ENCODE measurements at regions not wholly inside any gene's neighbourhood (a gene's known extent, or its start where the extent isn't known, plus 50 kb on each side); places are given as distances from the start of the nearest gene placed in this dataset.
"Not testable (repeated sequence)": the region's sequence is repeated elsewhere in the genome, so short reads cannot be mapped to it uniquely, and the experiment has no call there.

DNA sequence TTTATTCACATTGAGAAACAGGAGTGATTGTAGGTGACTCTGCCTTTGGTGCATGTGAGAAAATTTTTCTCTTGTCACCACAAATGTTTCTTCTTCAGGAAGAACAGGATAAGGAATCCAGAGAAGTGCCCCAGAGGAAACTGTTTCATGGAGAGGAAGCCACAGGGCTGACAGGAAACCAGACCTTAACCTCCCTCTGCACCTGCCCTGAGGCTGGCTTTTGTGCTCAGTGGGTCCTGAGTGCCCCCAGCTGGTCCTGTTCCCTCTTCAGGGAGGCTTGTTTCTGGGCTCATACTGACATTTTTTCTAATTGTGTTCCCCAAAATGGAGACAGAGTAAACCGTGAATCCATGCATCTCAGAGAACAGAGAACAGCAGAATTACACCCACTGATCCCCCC is 546.3 kb downstream of the GOLGA6L6 start:
- not testable (repeated sequence) for H3K79me1 ChIP-seq (ENCODE audit: low read length); H2AK5ac ChIP-seq (ENCODE audit: low read length); H2BK5ac ChIP-seq (ENCODE audit: low read length); H2BK120ac ChIP-seq (ENCODE audit: low read depth, low read length); H3K36me3 ChIP-seq (ENCODE audit: control insufficient read depth, insufficient read depth, low read length); H3K4me2 ChIP-seq (ENCODE audit: low read length); H3K23ac ChIP-seq (ENCODE audit: low read length); H3K4me1 ChIP-seq (ENCODE audit: control insufficient read depth, low read depth, low read length); H3K56ac ChIP-seq (ENCODE audit: low read length); H3K9ac ChIP-seq (ENCODE audit: low read length); H2BK15ac ChIP-seq (replicated peaks; ENCODE audit: low read depth); DNase-seq; H3K27me3 ChIP-seq (ENCODE audit: insufficient read depth, low read length, poor library complexity); H3K4me3 ChIP-seq (ENCODE audit: low read length); H4K8ac ChIP-seq (ENCODE audit: low read depth, low read length); H3K18ac ChIP-seq (ENCODE audit: low read length); H3K79me2 ChIP-seq (ENCODE audit: control insufficient read depth, insufficient read depth, low read length); H3K27ac ChIP-seq (ENCODE audit: low read depth, low read length); H4K5ac ChIP-seq (ENCODE audit: low read length); H3K4ac ChIP-seq (ENCODE audit: low read depth, low read length)
- WGBS (ENCODE audit: extremely low coverage, insufficient coverage, low lambda C conversion rate): no CpG with 5 or more reads among the region's 1 CpG

GRCh38 chr15:19992428-19992827 is 549.2 kb downstream of the GOLGA6L6 start:
- Histone ChIP-seq H3K4me3 (ENCODE audit: low read length) (no peak overlapping the region), H3K56ac (ENCODE audit: low read length) (no peak overlapping the region), H3K27me3 (ENCODE audit: insufficient read depth, low read length, poor library complexity) (no peaks in the 10 kb centered on the region), H2BK120ac (ENCODE audit: low read depth, low read length) (no peak overlapping the region), H2BK5ac (ENCODE audit: low read length) (no peak overlapping the region), H3K4ac (ENCODE audit: low read depth, low read length) (no peak overlapping the region), H4K5ac (ENCODE audit: low read length) (no peak overlapping the region), H3K27ac (ENCODE audit: low read depth, low read length) (no peak overlapping the region), H3K36me3 (ENCODE audit: control insufficient read depth, insufficient read depth, low read length) (no peaks in the 10 kb centered on the region), H3K79me1 (ENCODE audit: low read length) (no peaks in the 10 kb centered on the region), H3K4me2 (ENCODE audit: low read length) (no peak overlapping the region), H3K4me1 (ENCODE audit: control insufficient read depth, low read depth, low read length) (no peaks in the 10 kb centered on the region), H3K23ac (ENCODE audit: low read length) (no peak overlapping the region), H3K9ac (ENCODE audit: low read length) (no peak overlapping the region), H3K18ac (ENCODE audit: low read length) (no peak overlapping the region), H4K8ac (ENCODE audit: low read depth, low read length) (no peak overlapping the region), H3K79me2 (ENCODE audit: control insufficient read depth, insufficient read depth, low read length) (no peaks in the 10 kb centered on the region), H2AK5ac (ENCODE audit: low read length) (no peak overlapping the region), H2BK15ac (replicated peaks; ENCODE audit: low read depth) (no peak overlapping the region)
- DNase-seq: no peak
- no CpG with 5 or more reads among the region's 4 CpGs for WGBS (ENCODE audit: extremely low coverage, insufficient coverage, low lambda C conversion rate)

DNA sequence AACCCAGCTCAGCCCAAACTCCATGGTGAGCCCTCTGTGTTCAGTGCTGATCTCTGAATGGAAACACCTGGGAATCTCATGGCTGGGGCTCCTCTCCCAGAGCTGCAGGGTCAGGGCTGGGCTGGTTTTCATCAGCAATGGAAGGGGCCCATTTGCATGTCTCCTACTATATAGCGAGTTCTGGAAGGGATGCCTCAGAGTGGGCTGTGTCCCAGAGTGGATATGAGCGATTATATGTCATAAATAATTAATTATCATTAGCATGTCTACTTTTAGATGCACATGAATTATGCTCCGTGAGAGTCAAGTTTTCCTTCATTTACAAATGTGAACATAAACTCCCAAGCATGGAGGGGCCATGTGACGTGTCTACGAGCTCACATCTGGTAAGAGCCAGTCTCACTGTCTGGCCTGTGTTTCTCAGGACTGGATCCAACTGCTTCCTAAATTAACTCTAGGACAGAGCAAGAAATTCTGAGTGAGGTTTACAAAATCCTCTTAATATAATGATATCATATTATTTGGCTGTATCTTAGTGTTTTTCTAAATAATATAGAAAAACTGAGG is 553.4 kb downstream of the GOLGA6L6 start:
- Histone ChIP-seq H2BK120ac (ENCODE audit: low read depth, low read length) (no peak overlapping the region), H3K23ac (ENCODE audit: low read length) (no peak overlapping the region), H2AK5ac (ENCODE audit: low read length) (no peak overlapping the region), H2BK15ac (replicated peaks; ENCODE audit: low read depth) (no peak overlapping the region), H4K8ac (ENCODE audit: low read depth, low read length) (no peak overlapping the region), H3K4me2 (ENCODE audit: low read length) (no peak overlapping the region), H3K4me1 (ENCODE audit: control insufficient read depth, low read depth, low read length) (no peaks in the 10 kb centered on the region), H3K18ac (ENCODE audit: low read length) (no peak overlapping the region), H3K79me2 (ENCODE audit: control insufficient read depth, insufficient read depth, low read length) (no peaks in the 10 kb centered on the region), H3K79me1 (ENCODE audit: low read length) (no peaks in the 10 kb centered on the region), H3K9ac (ENCODE audit: low read length) (no peak overlapping the region), H3K56ac (ENCODE audit: low read length) (no peak overlapping the region), H2BK5ac (ENCODE audit: low read length) (no peak overlapping the region), H3K27me3 (ENCODE audit: insufficient read depth, low read length, poor library complexity) (no peaks in the 10 kb centered on the region), H3K4me3 (ENCODE audit: low read length) (no peak overlapping the region), H3K4ac (ENCODE audit: low read depth, low read length) (no peak overlapping the region), H4K5ac (ENCODE audit: low read length) (no peak overlapping the region), H3K36me3 (ENCODE audit: control insufficient read depth, insufficient read depth, low read length) (no peaks in the 10 kb centered on the region), H3K27ac (ENCODE audit: low read depth, low read length) (no peak overlapping the region)
- no CpG with 5 or more reads among the region's 5 CpGs for WGBS (ENCODE audit: extremely low coverage, insufficient coverage, low lambda C conversion rate)
- no peak for DNase-seq

- Histone ChIP-seq H3K4me1 (ENCODE audit: control insufficient read depth, low read depth, low read length) (no peaks in the 10 kb centered on the region), H2BK120ac (ENCODE audit: low read depth, low read length) (no peak overlapping the region), H3K36me3 (ENCODE audit: control insufficient read depth, insufficient read depth, low read length) (no peaks in the 10 kb centered on the region), H3K4me2 (ENCODE audit: low read length) (no peak overlapping the region), H3K23ac (ENCODE audit: low read length) (no peak overlapping the region), H2BK5ac (ENCODE audit: low read length) (no peak overlapping the region), H3K4ac (ENCODE audit: low read depth, low read length) (no peak overlapping the region), H4K8ac (ENCODE audit: low read depth, low read length) (no peak overlapping the region), H3K79me2 (ENCODE audit: control insufficient read depth, insufficient read depth, low read length) (no peaks in the 10 kb centered on the region), H3K79me1 (ENCODE audit: low read length) (no peaks in the 10 kb centered on the region), H3K27me3 (ENCODE audit: insufficient read depth, low read length, poor library complexity) (no peaks in the 10 kb centered on the region), H4K5ac (ENCODE audit: low read length) (no peak overlapping the region), H3K9ac (ENCODE audit: low read length) (no peak overlapping the region), H2AK5ac (ENCODE audit: low read length) (no peak overlapping the region), H3K18ac (ENCODE audit: low read length) (no peak overlapping the region), H3K4me3 (ENCODE audit: low read length) (no peak overlapping the region), H3K27ac (ENCODE audit: low read depth, low read length) (no peak overlapping the region), H3K56ac (ENCODE audit: low read length) (no peak overlapping the region), H2BK15ac (replicated peaks; ENCODE audit: low read depth) (no peak overlapping the region)
- DNase-seq: peak; percentile 0
- WGBS (ENCODE audit: extremely low coverage, insufficient coverage, low lambda C conversion rate): 100% methylated on average over 1 of the region's 13 CpGs
Observed at GRCh38 chr15:19987389-19988048, 554.1 kb downstream of the GOLGA6L6 start.

- Histone ChIP-seq H2BK15ac (replicated peaks; ENCODE audit: low read depth) (no peak overlapping the region), H4K5ac (ENCODE audit: low read length) (no peak overlapping the region), H4K8ac (ENCODE audit: low read depth, low read length) (no peak overlapping the region), H2BK120ac (ENCODE audit: low read depth, low read length) (no peak overlapping the region), H3K23ac (ENCODE audit: low read length) (no peak overlapping the region), H3K4me3 (ENCODE audit: low read length) (no peak overlapping the region), H3K9ac (ENCODE audit: low read length) (no peak overlapping the region), H3K4me2 (ENCODE audit: low read length) (no peak overlapping the region), H3K4ac (ENCODE audit: low read depth, low read length) (no peak overlapping the region), H3K27ac (ENCODE audit: low read depth, low read length) (no peak overlapping the region), H3K56ac (ENCODE audit: low read length) (no peak overlapping the region), H3K4me1 (ENCODE audit: control insufficient read depth, low read depth, low read length) (no peaks in the 10 kb centered on the region), H3K79me1 (ENCODE audit: low read length) (no peaks in the 10 kb centered on the region), H3K18ac (ENCODE audit: low read length) (no peak overlapping the region), H3K36me3 (ENCODE audit: control insufficient read depth, insufficient read depth, low read length) (no peaks in the 10 kb centered on the region), H2BK5ac (ENCODE audit: low read length) (no peak overlapping the region), H2AK5ac (ENCODE audit: low read length) (no peak overlapping the region), H3K27me3 (ENCODE audit: insufficient read depth, low read length, poor library complexity) (no peaks in the 10 kb centered on the region), H3K79me2 (ENCODE audit: control insufficient read depth, insufficient read depth, low read length) (no peaks in the 10 kb centered on the region)
- DNase-seq: no peak
- no CpG with 5 or more reads among the region's 1 CpG for WGBS (ENCODE audit: extremely low coverage, insufficient coverage, low lambda C conversion rate)
Observed at GRCh38 chr15:19984101-19984500, 557.5 kb downstream of the GOLGA6L6 start.

- H3K4me3 ChIP-seq (ENCODE audit: low read length): no peak overlapping the region
- H3K27me3 ChIP-seq (ENCODE audit: insufficient read depth, low read length, poor library complexity): no peaks in the 10 kb centered on the region
- no peak overlapping the region for H2BK5ac ChIP-seq (ENCODE audit: low read length)
- H3K36me3 ChIP-seq (ENCODE audit: control insufficient read depth, insufficient read depth, low read length): no peaks in the 10 kb centered on the region
- H3K79me2 ChIP-seq (ENCODE audit: control insufficient read depth, insufficient read depth, low read length): no peaks in the 10 kb centered on the region
- no CpG with 5 or more reads among the region's 2 CpGs for WGBS (ENCODE audit: extremely low coverage, insufficient coverage, low lambda C conversion rate)
- H2AK5ac ChIP-seq (ENCODE audit: low read length): no peak overlapping the region
- no peak overlapping the region for H4K5ac ChIP-seq (ENCODE audit: low read length)
- no peak for DNase-seq
- H3K23ac ChIP-seq (ENCODE audit: low read length): no peak overlapping the region
- no peaks in the 10 kb centered on the region for H3K4me1 ChIP-seq (ENCODE audit: control insufficient read depth, low read depth, low read length)
- no peak overlapping the region for H3K9ac ChIP-seq (ENCODE audit: low read length)
- H3K79me1 ChIP-seq (ENCODE audit: low read length): no peaks in the 10 kb centered on the region
- H3K18ac ChIP-seq (ENCODE audit: low read length): no peak overlapping the region
- H2BK120ac ChIP-seq (ENCODE audit: low read depth, low read length): no peak overlapping the region
- no peak overlapping the region for H2BK15ac ChIP-seq (replicated peaks; ENCODE audit: low read depth)
- no peak overlapping the region for H3K4me2 ChIP-seq (ENCODE audit: low read length)
- no peak overlapping the region for H4K8ac ChIP-seq (ENCODE audit: low read depth, low read length)
- no peak overlapping the region for H3K27ac ChIP-seq (ENCODE audit: low read depth, low read length)
- no peak overlapping the region for H3K4ac ChIP-seq (ENCODE audit: low read depth, low read length)
- H3K56ac ChIP-seq (ENCODE audit: low read length): no peak overlapping the region
Observed at GRCh38 chr15:19974998-19975397, 566.6 kb downstream of the GOLGA6L6 start.

Data from mesendoderm (in vitro differentiated cells).